ENCODE measurements at regions not wholly inside any gene's neighbourhood (a gene's known extent, or its start where the extent isn't known, plus 50 kb on each side); places are given as distances from the start of the nearest gene placed in this dataset.
"Not testable (repeated sequence)": the region's sequence is repeated elsewhere in the genome, so short reads cannot be mapped to it uniquely, and the experiment has no call there.

- no peaks in the 10 kb centered on the region for H3K4me1 ChIP-seq (ENCODE audit: control insufficient read depth in 1 of 2, insufficient read depth in 2 of 2, low read length in 2 of 2)
- H3K4me3 ChIP-seq (replicated peaks in 1 of 3; ENCODE audit: low read depth in 2 of 3, low read length in 3 of 3): no peak overlapping the region
- Mint-ChIP-seq H3K36me3 (no peaks in the 10 kb centered on the region), H3K4me3 (no peak overlapping the region), H3K4me1 (no peaks in the 10 kb centered on the region), H3K27ac (no peak overlapping the region), H3K27me3 (ENCODE audit: low read depth in 3 of 3) (peaks cover 3 to 10% (median 9%) of the 10 kb centered on the region in 3 donors), H3K9me3 (peaks cover 0 to 3% (median 0%) of the 10 kb centered on the region in 7 donors)
- H3K27me3 ChIP-seq (ENCODE audit: control insufficient read depth in 2 of 2, insufficient read depth in 2 of 2, low read length in 2 of 2): peaks cover 0 to 2% of the 10 kb centered on the region in 2 donors
- WGBS (ENCODE audit: insufficient coverage): no CpG with 5 or more reads among the region's 2 CpGs
- H2AFZ ChIP-seq (ENCODE audit: insufficient read depth, low read depth, low read length, poor library complexity, severe bottlenecking): no peak overlapping the region
- H4K20me1 ChIP-seq (ENCODE audit: insufficient read depth, low read length): no peaks in the 10 kb centered on the region
- no peak overlapping the region for H3K27ac ChIP-seq (ENCODE audit: low read depth in 1 of 2, low read length in 2 of 2)
- no peak for DNase-seq
- intact Hi-C loops (cut with micrococcal nuclease): no loop called here
- no peak overlapping the region for H3K9ac ChIP-seq (ENCODE audit: insufficient read depth, low read length, poor library complexity, severe bottlenecking)
- H3K9me3 ChIP-seq (replicated peaks in 1 of 2; ENCODE audit: control insufficient read depth in 1 of 2, insufficient read depth in 1 of 2, low read length in 2 of 2): no peaks in the 10 kb centered on the region
- H3K4me2 ChIP-seq (replicated peaks; ENCODE audit: extremely low read depth, low read length, poor library complexity, severe bottlenecking): no peak overlapping the region
- no peaks in the 10 kb centered on the region for H3K79me2 ChIP-seq (ENCODE audit: insufficient read depth, low read length)
- no peaks in the 10 kb centered on the region for H3K36me3 ChIP-seq (replicated peaks in 1 of 2; ENCODE audit: control insufficient read depth in 1 of 2, insufficient read depth in 2 of 2, low read length in 2 of 2)
- TF ChIP-seq, protein P1, sequence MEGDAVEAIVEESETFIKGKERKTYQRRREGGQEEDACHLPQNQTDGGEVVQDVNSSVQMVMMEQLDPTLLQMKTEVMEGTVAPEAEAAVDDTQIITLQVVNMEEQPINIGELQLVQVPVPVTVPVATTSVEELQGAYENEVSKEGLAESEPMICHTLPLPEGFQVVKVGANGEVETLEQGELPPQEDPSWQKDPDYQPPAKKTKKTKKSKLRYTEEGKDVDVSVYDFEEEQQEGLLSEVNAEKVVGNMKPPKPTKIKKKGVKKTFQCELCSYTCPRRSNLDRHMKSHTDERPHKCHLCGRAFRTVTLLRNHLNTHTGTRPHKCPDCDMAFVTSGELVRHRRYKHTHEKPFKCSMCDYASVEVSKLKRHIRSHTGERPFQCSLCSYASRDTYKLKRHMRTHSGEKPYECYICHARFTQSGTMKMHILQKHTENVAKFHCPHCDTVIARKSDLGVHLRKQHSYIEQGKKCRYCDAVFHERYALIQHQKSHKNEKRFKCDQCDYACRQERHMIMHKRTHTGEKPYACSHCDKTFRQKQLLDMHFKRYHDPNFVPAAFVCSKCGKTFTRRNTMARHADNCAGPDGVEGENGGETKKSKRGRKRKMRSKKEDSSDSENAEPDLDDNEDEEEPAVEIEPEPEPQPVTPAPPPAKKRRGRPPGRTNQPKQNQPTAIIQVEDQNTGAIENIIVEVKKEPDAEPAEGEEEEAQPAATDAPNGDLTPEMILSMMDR (IDR thresholded peaks at IDR 0.05): no peak
These were observed 87.2 kb upstream of the KCNMA1 start for GRCh38 chr10:77724820-77725219.

- no peak overlapping the region for H3K4me2 ChIP-seq (replicated peaks; ENCODE audit: extremely low read depth, low read length, poor library complexity, severe bottlenecking)
- no CpG with 5 or more reads among the region's 5 CpGs for WGBS (ENCODE audit: insufficient coverage)
- H4K20me1 ChIP-seq (ENCODE audit: insufficient read depth, low read length): no peaks in the 10 kb centered on the region
- intact Hi-C loops (cut with micrococcal nuclease): no loop called here
- no peaks in the 10 kb centered on the region for H3K36me3 Mint-ChIP-seq
- H2AFZ ChIP-seq (ENCODE audit: insufficient read depth, low read depth, low read length, poor library complexity, severe bottlenecking): no peak overlapping the region
- no peak for DNase-seq
- H3K4me1 Mint-ChIP-seq: no peaks in the 10 kb centered on the region
- H3K27me3 ChIP-seq (ENCODE audit: control insufficient read depth in 2 of 2, insufficient read depth in 2 of 2, low read length in 2 of 2): peaks cover 0 to 6% of the 10 kb centered on the region in 2 donors
- no peaks in the 10 kb centered on the region for H3K9me3 ChIP-seq (replicated peaks in 1 of 2; ENCODE audit: control insufficient read depth in 1 of 2, insufficient read depth in 1 of 2, low read length in 2 of 2)
- H3K4me3 Mint-ChIP-seq: no peak overlapping the region
- no peaks in the 10 kb centered on the region for H3K36me3 ChIP-seq (replicated peaks in 1 of 2; ENCODE audit: control insufficient read depth in 1 of 2, insufficient read depth in 2 of 2, low read length in 2 of 2)
- H3K27ac ChIP-seq (ENCODE audit: low read depth in 1 of 2, low read length in 2 of 2): no peak overlapping the region
- H3K27me3 Mint-ChIP-seq (ENCODE audit: low read depth in 3 of 3): peaks cover 2 to 11% (median 10%) of the 10 kb centered on the region in 3 donors
- TF ChIP-seq, protein P1 (IDR thresholded peaks at IDR 0.05): no peak
- no peaks in the 10 kb centered on the region for H3K4me1 ChIP-seq (ENCODE audit: control insufficient read depth in 1 of 2, insufficient read depth in 2 of 2, low read length in 2 of 2)
- H3K9ac ChIP-seq (ENCODE audit: insufficient read depth, low read length, poor library complexity, severe bottlenecking): no peak overlapping the region
- H3K4me3 ChIP-seq (replicated peaks in 1 of 3; ENCODE audit: low read depth in 2 of 3, low read length in 3 of 3): no peak overlapping the region
- H3K79me2 ChIP-seq (ENCODE audit: insufficient read depth, low read length): no peaks in the 10 kb centered on the region
- H3K9me3 Mint-ChIP-seq: peaks cover 0 to 3% (median 0%) of the 10 kb centered on the region in 7 donors
- H3K27ac Mint-ChIP-seq: no peak overlapping the region
These were observed 85.8 kb upstream of the KCNMA1 start for GRCh38 chr10:77723376-77723775.

- peaks cover 2 to 12% (median 9%) of the 10 kb centered on the region in 3 donors for H3K27me3 Mint-ChIP-seq (ENCODE audit: low read depth in 3 of 3)
- H3K27me3 ChIP-seq (ENCODE audit: control insufficient read depth in 2 of 2, insufficient read depth in 2 of 2, low read length in 2 of 2); H3K27ac ChIP-seq (ENCODE audit: low read depth in 1 of 2, low read length in 2 of 2); H3K4me1 ChIP-seq (ENCODE audit: control insufficient read depth in 1 of 2, insufficient read depth in 2 of 2, low read length in 2 of 2); H3K36me3 Mint-ChIP-seq; H3K9me3 ChIP-seq (replicated peaks in 1 of 2; ENCODE audit: control insufficient read depth in 1 of 2, insufficient read depth in 1 of 2, low read length in 2 of 2); H4K20me1 ChIP-seq (ENCODE audit: insufficient read depth, low read length); intact Hi-C loops (cut with micrococcal nuclease); H2AFZ ChIP-seq (ENCODE audit: insufficient read depth, low read depth, low read length, poor library complexity, severe bottlenecking); H3K4me1 Mint-ChIP-seq; H3K9ac ChIP-seq (ENCODE audit: insufficient read depth, low read length, poor library complexity, severe bottlenecking); H3K36me3 ChIP-seq (replicated peaks in 1 of 2; ENCODE audit: control insufficient read depth in 1 of 2, insufficient read depth in 2 of 2, low read length in 2 of 2); DNase-seq; H3K79me2 ChIP-seq (ENCODE audit: insufficient read depth, low read length); H3K4me3 Mint-ChIP-seq; H3K4me2 ChIP-seq (replicated peaks; ENCODE audit: extremely low read depth, low read length, poor library complexity, severe bottlenecking); H3K9me3 Mint-ChIP-seq; H3K4me3 ChIP-seq (replicated peaks in 1 of 3; ENCODE audit: low read depth in 2 of 3, low read length in 3 of 3); H3K27ac Mint-ChIP-seq: not testable (repeated sequence)
- WGBS (ENCODE audit: insufficient coverage): 100% methylated on average over 1 of the region's 3 CpGs
These were observed 85.3 kb upstream of the KCNMA1 start for GRCh38 chr10:77722956-77723355.
